Sciatic nerve (tissue), 2 donors: ENCODE measurements at regions not wholly inside any gene's neighbourhood (a gene's known extent, or its start where the extent isn't known, plus 50 kb on each side); places are given as distances from the start of the nearest gene placed in this dataset.

Source experiments
- ATAC-seq: fragments of 200-7000 bp; cut with Tn5 transposase; one replicate; pipeline ENCODE4 v1.9.1; 2020; ENCODE audit warnings: mild to moderate bottlenecking, moderate library complexity
- DNase-seq: peaks from one replicate; pipeline ENCODE4 v3.0.0-alpha.2; 2020; ENCODE audit warnings: low spot score
- intact Hi-C: fragments of 100-400 bp; cut with DNase I; formaldehyde crosslinking; loops from one replicate; pipeline ENCODE4 v1.14.2; 2022
- donor health status: DM: no; HTN: no; CAD: no.
- donor health status: DM: no; HTN: no; CAD: no.

- intact Hi-C loops = no loop called here
- ATAC-seq (no peak), DNase-seq (no peak)
These were observed 248.7 kb downstream of the ADGRG6 start for GRCh38 chr6:142550310-142551063.

- intact Hi-C loops = no loop called here
- DNase-seq (no peak), ATAC-seq (peak; percentile 28)
These were observed 249.5 kb downstream of the ADGRG6 start for GRCh38 chr6:142551274-142551811.

GRCh38 chr6:142558786-142559185 is 257.0 kb downstream of the ADGRG6 start:
- DNase-seq (no peak), ATAC-seq (no peak)
- intact Hi-C loops = no loop called here

GRCh38 chr6:142561511-142562265 is 259.9 kb downstream of the ADGRG6 start:
- DNase-seq = no peak
- no peak for ATAC-seq
- intact Hi-C loops = no loop called here

GRCh38 chr6:142562865-142563264 is 261.1 kb downstream of the ADGRG6 start:
- ATAC-seq (no peak), DNase-seq (no peak)
- intact Hi-C loops = no loop called here

- DNase-seq (no peak), ATAC-seq (peak; percentile 62)
- intact Hi-C loops = no loop called here
These were observed 265.0 kb downstream of the ADGRG6 start for GRCh38 chr6:142566628-142567396.

- no peak for ATAC-seq
- DNase-seq = no peak
- intact Hi-C loops = no loop called here
These were observed 265.7 kb downstream of the ADGRG6 start for GRCh38 chr6:142567461-142567860.

- ATAC-seq = no peak
- intact Hi-C loops = no loop called here
- no peak for DNase-seq
These were observed 267.2 kb downstream of the ADGRG6 start for GRCh38 chr6:142568857-142569597.

- no peak for DNase-seq
- ATAC-seq = no peak
- intact Hi-C loops = no loop called here
These were observed 267.9 kb downstream of the ADGRG6 start for GRCh38 chr6:142569676-142570075.

- intact Hi-C loops = no loop called here
- no peak for DNase-seq
- ATAC-seq = no peak
These were observed 268.4 kb downstream of the ADGRG6 start for GRCh38 chr6:142570221-142570671.

GRCh38 chr6:142592876-142593275 is 291.1 kb downstream of the ADGRG6 start:
- ATAC-seq (no peak), DNase-seq (no peak)
- intact Hi-C loops = no loop called here

GRCh38 chr6:142597836-142598235 is 296.0 kb downstream of the ADGRG6 start:
- DNase-seq (no peak), ATAC-seq (no peak)
- intact Hi-C loops = no loop called here

GRCh38 chr6:142601427-142601826 is 299.6 kb downstream of the ADGRG6 start:
- ATAC-seq (no peak), DNase-seq (no peak)
- intact Hi-C loops = no loop called here

GRCh38 chr6:142602972-142603371 is 301.2 kb downstream of the ADGRG6 start:
- intact Hi-C loops = no loop called here
- ATAC-seq (no peak), DNase-seq (no peak)

- no peak for ATAC-seq
- intact Hi-C loops = no loop called here
- no peak for DNase-seq
These were observed 304.2 kb downstream of the ADGRG6 start for GRCh38 chr6:142605922-142606485.

- DNase-seq = no peak
- intact Hi-C loops = no loop called here
- ATAC-seq = no peak
These were observed 311.1 kb downstream of the ADGRG6 start for GRCh38 chr6:142612956-142613355.

GRCh38 chr6:142613981-142614380 is 312.2 kb downstream of the ADGRG6 start:
- no peak for DNase-seq
- intact Hi-C loops = no loop called here
- no peak for ATAC-seq

GRCh38 chr6:142617158-142617557 is 315.4 kb downstream of the ADGRG6 start:
- ATAC-seq = no peak
- DNase-seq = no peak
- intact Hi-C loops = no loop called here

GRCh38 chr6:142621822-142622221 is 320.0 kb downstream of the ADGRG6 start:
- DNase-seq (no peak), ATAC-seq (no peak)
- intact Hi-C loops = no loop called here
